ENCODE measurements at regions not wholly inside any gene's neighbourhood (a gene's known extent, or its start where the extent isn't known, plus 50 kb on each side); places are given as distances from the start of the nearest gene placed in this dataset.

- Histone ChIP-seq H3F3A (ENCODE audit: insufficient read depth, low read length) (no peaks in the 10 kb centered on the region), H3K9me2 (replicated peaks; ENCODE audit: insufficient read depth, low read length) (no peaks in the 10 kb centered on the region), H3K27me3 (replicated peaks; ENCODE audit: insufficient read depth, low read length) (no peaks in the 10 kb centered on the region), H3K27ac (ENCODE audit: low read length) (no peak overlapping the region), H4K20me1 (ENCODE audit: insufficient read depth, low read length) (no peaks in the 10 kb centered on the region), H3K4me1 (ENCODE audit: low read length) (no peaks in the 10 kb centered on the region), H3K79me2 (ENCODE audit: low read length) (no peaks in the 10 kb centered on the region), H3K4me3 (ENCODE audit: low read length) (no peak overlapping the region), H2AFZ (ENCODE audit: low read length) (no peak overlapping the region), H3K36me3 (replicated peaks; ENCODE audit: insufficient read depth, low read length) (no peaks in the 10 kb centered on the region), H3K9me3 (replicated peaks; ENCODE audit: insufficient read depth, low read length) (no peaks in the 10 kb centered on the region), H3K9ac (ENCODE audit: low read length) (no peak overlapping the region), H3K4me2 (ENCODE audit: low read depth, low read length) (no peak overlapping the region)
- no peak for DNase-seq
- TF ChIP-seq EZH2phosphoT487 (IDR thresholded peaks at IDR 0.05; ENCODE audit: low read length), result no peak
- TF ChIP-seq CTCF (IDR thresholded peaks at IDR 0.05; ENCODE audit: low read length), result no peak
- no peak for TF ChIP-seq EZH2 (optimal IDR thresholded peaks at IDR 0.05; ENCODE audit: low read depth, low read length)
Measured at GRCh38 chr6:66655420-66655819, 948.4 kb upstream of the EYS start.

GRCh38 chr6:66638518-66638917, 931.5 kb upstream of the EYS start:
- no peaks in the 10 kb centered on the region for H3K79me2 ChIP-seq (ENCODE audit: low read length)
- no peak overlapping the region for H3K27ac ChIP-seq (ENCODE audit: low read length)
- H4K20me1 ChIP-seq (ENCODE audit: insufficient read depth, low read length), result no peaks in the 10 kb centered on the region
- no peaks in the 10 kb centered on the region for H3F3A ChIP-seq (ENCODE audit: insufficient read depth, low read length)
- H3K9ac ChIP-seq (ENCODE audit: low read length), result no peak overlapping the region
- H3K36me3 ChIP-seq (replicated peaks; ENCODE audit: insufficient read depth, low read length), result no peaks in the 10 kb centered on the region
- H3K9me2 ChIP-seq (replicated peaks; ENCODE audit: insufficient read depth, low read length), result no peaks in the 10 kb centered on the region
- DNase-seq, result no peak
- no peaks in the 10 kb centered on the region for H3K9me3 ChIP-seq (replicated peaks; ENCODE audit: insufficient read depth, low read length)
- no peak overlapping the region for H3K4me2 ChIP-seq (ENCODE audit: low read depth, low read length)
- H3K4me3 ChIP-seq (ENCODE audit: low read length), result no peak overlapping the region
- H3K27me3 ChIP-seq (replicated peaks; ENCODE audit: insufficient read depth, low read length), result no peaks in the 10 kb centered on the region
- no peak overlapping the region for H2AFZ ChIP-seq (ENCODE audit: low read length)
- H3K4me1 ChIP-seq (ENCODE audit: low read length), result no peaks in the 10 kb centered on the region
- no peak for TF ChIP-seq EZH2 (optimal IDR thresholded peaks at IDR 0.05; ENCODE audit: low read depth, low read length)
- TF ChIP-seq CTCF (IDR thresholded peaks at IDR 0.05; ENCODE audit: low read length), result no peak
- TF ChIP-seq EZH2phosphoT487 (IDR thresholded peaks at IDR 0.05; ENCODE audit: low read length), result no peak

GRCh38 chr6:66638099-66638498, 931.1 kb upstream of the EYS start:
- no peaks in the 10 kb centered on the region for H3K4me1 ChIP-seq (ENCODE audit: low read length)
- no peaks in the 10 kb centered on the region for H3F3A ChIP-seq (ENCODE audit: insufficient read depth, low read length)
- no peaks in the 10 kb centered on the region for H3K9me3 ChIP-seq (replicated peaks; ENCODE audit: insufficient read depth, low read length)
- no peaks in the 10 kb centered on the region for H3K79me2 ChIP-seq (ENCODE audit: low read length)
- TF ChIP-seq EZH2 (optimal IDR thresholded peaks at IDR 0.05; ENCODE audit: low read depth, low read length) (no peak), EZH2phosphoT487 (IDR thresholded peaks at IDR 0.05; ENCODE audit: low read length) (no peak), CTCF (IDR thresholded peaks at IDR 0.05; ENCODE audit: low read length) (no peak)
- H3K9ac ChIP-seq (ENCODE audit: low read length), result no peak overlapping the region
- no peak overlapping the region for H2AFZ ChIP-seq (ENCODE audit: low read length)
- no peaks in the 10 kb centered on the region for H3K36me3 ChIP-seq (replicated peaks; ENCODE audit: insufficient read depth, low read length)
- H3K4me2 ChIP-seq (ENCODE audit: low read depth, low read length), result no peak overlapping the region
- no peaks in the 10 kb centered on the region for H3K27me3 ChIP-seq (replicated peaks; ENCODE audit: insufficient read depth, low read length)
- H3K9me2 ChIP-seq (replicated peaks; ENCODE audit: insufficient read depth, low read length), result no peaks in the 10 kb centered on the region
- H3K4me3 ChIP-seq (ENCODE audit: low read length), result no peak overlapping the region
- no peak overlapping the region for H3K27ac ChIP-seq (ENCODE audit: low read length)
- H4K20me1 ChIP-seq (ENCODE audit: insufficient read depth, low read length), result no peaks in the 10 kb centered on the region
- no peak for DNase-seq
